SJCRH30 (cell line): ENCODE measurements at regions not wholly inside any gene's neighbourhood (a gene's known extent, or its start where the extent isn't known, plus 50 kb on each side); places are given as distances from the start of the nearest gene placed in this dataset.

ENCODE experiments used
- DNase-seq, 2 experiments: peaks; one replicate each; pipeline ENCODE4 v3.0.0-alpha.2; 2015 to 2020
- H3K27ac ChIP-seq: fragments of 250-450 bp; sonication (Bioruptor Pico); 2 replicates; pipeline ENCODE4 v1.5.1; 2020; ENCODE audit warnings: mild to moderate bottlenecking, moderate library complexity
- H3K27me3 ChIP-seq: fragments of 250-450 bp; sonication (Bioruptor Pico); 2 replicates; pipeline ENCODE4 v1.5.1; 2020; ENCODE audit warnings: mild to moderate bottlenecking, moderate library complexity
- H3K36me3 ChIP-seq: fragments of 250-450 bp; sonication (Bioruptor Pico); 2 replicates; pipeline ENCODE4 v1.5.1; 2020; ENCODE audit warnings: mild to moderate bottlenecking, moderate library complexity
- H3K4me1 ChIP-seq: fragments of 250-450 bp; sonication (Bioruptor Pico); 2 replicates; pipeline ENCODE4 v1.5.1; 2020; ENCODE audit warnings: mild to moderate bottlenecking, moderate library complexity
- H3K4me3 ChIP-seq: fragments of 250-450 bp; sonication (Bioruptor Pico); 2 replicates; pipeline ENCODE4 v1.5.1; 2020; ENCODE audit warnings: mild to moderate bottlenecking, moderate library complexity
- H3K9me3 ChIP-seq: fragments of 250-450 bp; sonication (Bioruptor Pico); replicated peaks from 2 replicates; pipeline ENCODE4 v1.5.1; 2020; ENCODE audit warnings: mild to moderate bottlenecking, moderate library complexity

DNA sequence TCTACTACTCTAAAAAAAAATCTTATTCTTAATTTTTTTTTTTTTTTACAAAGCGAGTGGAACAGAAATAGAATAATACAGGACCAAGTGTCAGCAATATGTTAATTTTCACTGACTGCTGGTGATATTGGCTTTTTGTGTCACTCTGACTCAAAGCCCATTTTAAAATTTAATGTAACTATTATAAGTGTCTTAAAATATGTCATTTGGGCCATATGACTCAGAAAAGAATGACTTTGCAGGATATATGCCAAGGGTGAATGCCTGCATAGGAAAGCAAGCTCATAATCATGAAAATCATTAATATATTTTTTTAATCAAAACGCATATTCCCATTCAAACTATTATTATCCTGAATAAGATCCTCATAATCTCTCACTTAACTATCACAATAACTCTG, 149.2 kb downstream of the GNAT3 start:
- Histone ChIP-seq H3K27ac (no peak overlapping the region; the same call in 1 of the 2 replicates), H3K9me3 (peaks cover 6% of the 10 kb centered on the region), H3K36me3 (no peaks in the 10 kb centered on the region), H3K4me3 (no peak overlapping the region), H3K27me3 (no peaks in the 10 kb centered on the region), H3K4me1 (peaks cover 15% of the 10 kb centered on the region)
- no peak for DNase-seq

DNA sequence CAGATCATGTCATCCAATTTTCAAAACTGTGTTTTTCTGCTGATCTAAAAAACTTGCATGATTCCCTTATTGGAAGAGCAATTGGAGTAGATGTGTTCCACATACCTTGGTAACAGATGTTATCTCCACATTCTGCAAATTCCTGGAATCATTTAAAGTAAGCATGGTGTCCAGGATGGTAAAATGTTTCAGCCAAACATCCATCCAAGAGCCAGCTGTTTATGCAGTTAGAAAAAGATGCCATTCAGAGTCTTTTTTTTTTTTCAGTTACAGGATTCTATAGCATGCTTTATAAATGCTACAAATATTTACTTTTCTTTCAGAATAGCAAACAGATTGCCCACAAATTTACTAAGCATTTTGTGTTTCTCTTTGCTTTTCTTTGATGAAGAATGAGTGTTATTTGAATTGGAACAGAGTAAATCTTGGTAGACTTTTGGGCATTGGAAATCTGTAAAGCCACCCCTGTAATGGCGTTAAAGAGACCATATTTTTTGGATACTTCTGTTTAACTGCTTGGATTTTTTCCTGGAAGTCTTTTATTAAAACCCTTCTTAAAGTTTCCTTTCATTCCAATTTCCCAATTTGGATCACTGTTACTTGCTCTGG, 149.8 kb downstream of the GNAT3 start:
- peak; percentile 10 to 40 for DNase-seq
- H3K9me3 ChIP-seq = peaks cover 6% of the 10 kb centered on the region
- H3K36me3 ChIP-seq = no peaks in the 10 kb centered on the region
- H3K4me1 ChIP-seq = peaks cover 15% of the 10 kb centered on the region
- H3K4me3 ChIP-seq = no peak overlapping the region
- H3K27me3 ChIP-seq = no peaks in the 10 kb centered on the region
- H3K27ac ChIP-seq = peak overlapping the region; percentile 19; the same call in 1 of the 2 replicates

DNA sequence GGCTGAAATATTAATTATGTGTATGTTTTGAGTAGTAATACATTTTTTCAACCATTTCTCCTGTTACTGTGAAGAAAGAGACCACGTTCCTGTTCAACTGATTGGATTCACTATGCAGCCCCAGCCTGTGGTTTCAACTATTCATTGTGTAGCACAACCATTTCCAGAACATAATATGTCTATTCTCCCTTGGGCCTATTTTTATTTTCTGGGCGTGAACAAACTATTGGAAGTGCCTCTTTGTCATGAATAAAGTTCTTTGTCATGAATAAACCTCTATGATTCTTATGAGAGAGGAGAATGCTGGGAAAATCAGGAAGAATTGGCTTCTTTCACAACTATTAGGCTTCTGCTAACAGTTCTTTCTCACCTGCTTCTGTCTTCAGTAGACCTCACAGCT, 152.4 kb downstream of the GNAT3 start:
- no peak for DNase-seq
- H3K27ac ChIP-seq = no peak overlapping the region
- H3K27me3 ChIP-seq = no peaks in the 10 kb centered on the region
- no peak overlapping the region for H3K4me3 ChIP-seq
- no peaks in the 10 kb centered on the region; the same call in 1 of the 2 replicates for H3K9me3 ChIP-seq
- H3K36me3 ChIP-seq = no peaks in the 10 kb centered on the region
- H3K4me1 ChIP-seq = peaks cover 15% of the 10 kb centered on the region

DNA sequence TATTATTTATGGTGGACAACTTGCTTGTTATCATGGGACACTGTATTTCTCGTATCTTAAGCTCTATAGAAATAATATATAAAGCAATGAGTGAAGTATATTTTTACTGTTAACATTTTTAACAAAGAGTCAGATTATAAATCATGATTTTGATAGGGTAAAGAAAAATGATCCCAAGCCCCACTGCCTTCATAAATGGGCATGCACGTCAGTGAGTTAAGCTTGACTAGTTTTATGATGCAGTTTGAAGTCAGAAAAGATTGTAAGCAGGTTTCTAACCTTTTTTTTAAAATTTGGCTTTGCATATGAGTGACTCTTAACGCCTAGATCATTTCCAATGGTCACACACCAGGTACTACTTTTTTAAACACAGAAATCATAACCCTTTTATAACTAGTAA, 152.8 kb downstream of the GNAT3 start:
- H3K4me3 ChIP-seq = no peak overlapping the region
- no peak overlapping the region for H3K27ac ChIP-seq
- no peak for DNase-seq
- no peaks in the 10 kb centered on the region for H3K27me3 ChIP-seq
- H3K4me1 ChIP-seq = peaks cover 15% of the 10 kb centered on the region
- no peaks in the 10 kb centered on the region; the same call in 1 of the 2 replicates for H3K9me3 ChIP-seq
- no peaks in the 10 kb centered on the region for H3K36me3 ChIP-seq

DNA sequence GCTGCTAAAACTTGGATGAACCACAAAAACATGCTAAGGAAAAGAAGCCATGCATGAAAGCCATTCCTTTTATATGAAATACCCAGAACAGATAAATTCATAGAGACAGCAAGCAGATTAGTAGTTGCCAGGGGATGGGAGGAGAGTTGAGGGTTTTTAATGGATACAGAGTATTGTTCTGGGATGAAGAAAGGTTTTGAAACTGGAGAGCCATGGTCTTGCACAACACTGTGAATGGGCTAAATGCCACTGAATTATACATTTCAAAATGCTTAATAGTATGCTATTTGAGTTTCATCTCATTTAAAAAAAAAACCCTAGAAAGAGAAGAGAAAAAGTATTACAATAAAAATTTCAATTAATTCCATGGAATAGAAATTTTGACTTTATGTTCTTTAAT, 154.3 kb downstream of the GNAT3 start:
- Histone ChIP-seq H3K9me3 (no peaks in the 10 kb centered on the region), H3K36me3 (no peaks in the 10 kb centered on the region), H3K27ac (no peak overlapping the region), H3K4me3 (no peak overlapping the region), H3K4me1 (peaks cover 10% of the 10 kb centered on the region), H3K27me3 (no peaks in the 10 kb centered on the region)
- no peak for DNase-seq

DNA sequence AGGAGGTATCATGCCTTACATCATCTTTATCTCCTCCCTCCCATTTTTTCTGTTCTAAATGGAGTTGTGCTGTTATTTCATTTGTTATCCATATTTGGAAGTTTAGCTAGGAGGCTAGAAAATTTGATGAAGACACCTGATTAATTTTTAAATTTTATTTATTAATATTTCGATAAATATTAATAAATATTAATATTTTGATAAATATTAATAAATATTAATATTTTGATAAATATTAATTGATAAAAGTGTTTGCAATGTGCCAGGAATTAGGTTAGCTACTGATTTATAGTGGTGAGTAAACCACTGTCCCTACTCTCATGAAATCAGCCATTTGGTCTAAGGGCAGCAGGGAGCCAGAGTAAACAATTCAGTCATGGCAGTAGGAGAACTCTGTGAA, 161.4 kb downstream of the GNAT3 start:
- no peak for DNase-seq
- Histone ChIP-seq H3K9me3 (no peaks in the 10 kb centered on the region), H3K27ac (no peak overlapping the region), H3K4me3 (no peak overlapping the region), H3K4me1 (no peaks in the 10 kb centered on the region), H3K36me3 (no peaks in the 10 kb centered on the region), H3K27me3 (no peaks in the 10 kb centered on the region)

DNA sequence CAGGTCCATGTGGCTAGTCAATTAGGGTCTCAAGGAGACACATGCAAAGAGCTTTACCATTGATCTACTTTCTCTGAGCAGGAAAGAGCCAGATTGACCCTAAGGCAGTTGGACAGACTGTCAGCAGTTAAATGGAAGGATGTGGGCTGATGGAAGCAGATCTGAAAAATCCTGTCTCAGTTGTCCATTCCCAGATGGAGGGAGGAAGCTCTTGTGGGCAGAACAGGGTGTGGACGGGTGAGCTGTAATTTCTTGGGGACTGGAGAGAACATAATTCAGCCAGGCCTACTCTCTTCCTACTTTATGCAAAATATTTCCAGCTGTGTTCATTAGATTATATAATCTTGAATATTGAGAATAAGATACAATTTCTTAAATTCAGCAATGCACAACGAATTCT, 163.6 kb downstream of the GNAT3 start:
- Histone ChIP-seq H3K27me3 (no peaks in the 10 kb centered on the region), H3K4me3 (no peak overlapping the region), H3K36me3 (no peaks in the 10 kb centered on the region), H3K27ac (no peak overlapping the region), H3K4me1 (no peaks in the 10 kb centered on the region), H3K9me3 (no peaks in the 10 kb centered on the region)
- no peak for DNase-seq

DNA sequence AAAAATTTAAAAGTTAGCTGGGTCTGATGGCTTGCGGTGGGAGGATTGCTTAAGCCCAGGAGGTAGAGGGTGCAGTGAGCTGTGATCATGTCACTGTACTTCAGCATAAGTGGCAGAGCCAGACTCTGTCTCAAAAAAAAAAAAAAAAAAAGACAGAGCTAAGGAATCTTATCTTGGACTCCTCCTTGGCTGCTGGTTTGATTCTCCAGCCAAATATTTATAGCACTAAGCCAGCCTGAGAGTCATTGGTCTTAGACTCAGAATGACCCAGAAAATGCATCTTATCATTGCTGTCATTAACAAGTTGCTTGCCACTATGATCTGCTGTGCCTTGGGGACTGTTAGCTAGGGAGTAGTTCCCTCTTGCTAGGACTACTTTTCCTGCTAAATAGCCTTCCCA, 164.7 kb downstream of the GNAT3 start:
- Histone ChIP-seq H3K4me1 (no peaks in the 10 kb centered on the region), H3K36me3 (no peaks in the 10 kb centered on the region), H3K27ac (no peak overlapping the region), H3K27me3 (no peaks in the 10 kb centered on the region), H3K4me3 (no peak overlapping the region), H3K9me3 (no peaks in the 10 kb centered on the region)
- DNase-seq = no peak

DNA sequence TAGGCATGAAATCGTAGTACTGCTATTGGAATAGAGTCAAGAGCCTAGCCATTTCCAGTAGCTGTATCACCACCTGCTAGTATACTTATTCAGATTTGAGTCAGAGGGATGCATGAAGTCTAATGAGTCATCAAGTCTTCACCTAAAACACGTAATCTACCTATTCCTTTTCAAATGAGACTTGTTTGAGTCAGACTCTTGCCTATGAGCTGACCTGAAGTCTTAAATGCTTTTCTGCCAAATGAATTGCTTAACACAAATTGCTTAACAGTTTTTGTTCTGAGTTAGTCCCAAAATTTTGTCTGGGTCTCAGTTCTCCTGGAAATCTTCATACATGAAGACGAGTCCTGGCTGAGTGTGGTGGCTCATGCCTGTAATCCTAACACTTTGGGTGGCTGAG, 165.2 kb downstream of the GNAT3 start:
- H3K27ac ChIP-seq = no peak overlapping the region
- no peak overlapping the region for H3K4me3 ChIP-seq
- no peak for DNase-seq
- H3K9me3 ChIP-seq = no peaks in the 10 kb centered on the region
- no peaks in the 10 kb centered on the region for H3K27me3 ChIP-seq
- no peaks in the 10 kb centered on the region for H3K4me1 ChIP-seq
- no peaks in the 10 kb centered on the region for H3K36me3 ChIP-seq

DNA sequence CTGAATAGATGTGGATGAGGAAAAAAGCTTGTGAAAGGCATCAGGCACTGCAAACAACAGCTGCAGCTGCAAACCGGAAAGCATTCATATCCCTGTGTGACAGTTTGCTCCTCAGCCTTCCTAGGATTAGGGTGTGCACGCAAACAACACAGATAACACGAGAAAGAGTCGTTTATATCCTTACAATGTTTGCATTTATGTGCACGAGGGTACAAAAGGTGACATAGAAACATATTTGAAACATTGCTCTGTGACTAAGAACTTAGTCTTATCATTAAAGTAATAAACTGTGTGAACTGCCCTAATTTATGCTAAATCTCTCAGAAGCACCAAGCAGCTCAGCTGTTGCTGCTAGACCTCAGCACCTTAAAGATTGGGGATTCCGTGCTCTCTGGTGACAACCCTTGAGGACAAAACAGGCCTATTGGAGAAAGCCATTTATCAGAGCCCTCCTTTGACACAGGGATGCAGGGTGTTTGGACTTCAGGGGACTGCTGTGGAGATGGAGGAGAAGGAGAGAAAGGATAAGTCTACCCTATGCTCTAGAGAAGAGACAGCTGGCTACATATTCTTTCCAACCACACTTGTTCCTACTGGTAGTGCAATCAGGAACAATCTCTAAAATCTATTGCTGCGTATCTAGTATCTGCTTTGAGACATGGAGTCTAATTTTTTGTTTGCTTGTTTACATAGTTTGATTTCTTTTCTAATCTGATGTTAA, 176.2 kb downstream of the GNAT3 start:
- Histone ChIP-seq H3K4me3 (peak overlapping the region; percentile 48), H3K36me3 (no peaks in the 10 kb centered on the region), H3K27ac (peak overlapping the region; percentile 75), H3K4me1 (peaks cover 22% of the 10 kb centered on the region), H3K9me3 (no peaks in the 10 kb centered on the region), H3K27me3 (no peaks in the 10 kb centered on the region)
- peak; percentile 87 to 96 for DNase-seq

DNA sequence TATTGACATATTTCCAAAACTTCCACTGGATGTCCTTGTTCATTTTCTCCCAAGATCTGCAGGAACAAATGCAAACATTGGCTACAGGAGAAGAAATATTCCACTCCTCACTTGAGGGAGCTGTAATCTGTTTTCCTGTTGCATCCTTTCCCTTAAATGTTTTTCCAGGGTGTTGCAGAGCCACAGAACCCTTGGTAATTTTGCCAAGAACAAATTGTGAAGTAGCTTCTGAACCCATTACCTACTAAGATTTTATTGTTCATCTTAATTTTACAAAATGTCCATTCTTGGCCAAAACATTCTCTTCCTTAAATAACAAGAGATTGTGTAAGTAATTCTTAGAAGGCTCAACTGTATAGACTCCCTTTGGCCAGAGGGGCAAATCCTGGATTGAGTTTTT, 177.0 kb downstream of the GNAT3 start:
- H3K36me3 ChIP-seq = no peaks in the 10 kb centered on the region
- peak overlapping the region; percentile 75 for H3K27ac ChIP-seq
- peak overlapping the region; percentile 48 for H3K4me3 ChIP-seq
- peaks cover 30% of the 10 kb centered on the region for H3K4me1 ChIP-seq
- DNase-seq = no peak
- H3K27me3 ChIP-seq = no peaks in the 10 kb centered on the region
- no peaks in the 10 kb centered on the region for H3K9me3 ChIP-seq

DNA sequence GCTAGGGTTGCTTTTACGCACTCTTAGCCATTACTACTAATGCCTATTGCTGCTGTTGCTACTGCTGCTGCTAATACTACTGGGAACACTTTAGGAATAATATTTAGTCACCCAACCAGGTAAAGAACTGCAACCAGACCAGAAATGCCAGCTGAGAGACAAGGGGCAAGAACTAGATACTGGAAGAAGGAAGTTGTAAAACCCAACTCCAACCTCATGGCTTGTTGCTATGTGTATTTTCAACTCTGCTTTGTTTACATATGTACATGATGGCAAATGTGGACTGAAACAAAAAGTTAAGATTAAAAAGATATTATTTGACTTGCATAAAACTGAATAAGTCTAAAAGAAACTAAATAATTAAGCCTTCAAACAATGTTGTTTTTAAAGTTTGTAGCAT, 177.7 kb downstream of the GNAT3 start:
- Histone ChIP-seq H3K4me1 (peaks cover 31% of the 10 kb centered on the region), H3K9me3 (no peaks in the 10 kb centered on the region), H3K27ac (no peak overlapping the region), H3K4me3 (no peak overlapping the region), H3K36me3 (no peaks in the 10 kb centered on the region), H3K27me3 (no peaks in the 10 kb centered on the region)
- no peak for DNase-seq

DNA sequence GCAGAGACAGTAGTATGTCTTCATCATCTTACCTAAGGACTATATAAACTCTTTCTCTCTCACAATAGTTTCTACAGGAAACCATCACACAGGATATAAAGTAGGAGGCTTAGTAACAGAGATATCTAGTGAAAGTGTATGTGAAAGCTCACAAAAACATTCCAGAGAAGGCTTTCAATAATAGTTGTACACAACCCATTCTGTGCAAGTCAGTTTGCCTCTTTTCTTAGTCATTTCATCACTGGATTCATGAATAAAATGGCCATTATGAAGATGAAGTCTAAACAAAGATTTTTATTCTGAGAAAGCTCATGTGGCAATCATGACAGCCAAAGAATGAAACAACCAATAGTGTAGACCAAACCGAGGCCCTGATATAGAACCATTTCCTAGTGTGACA, 178.8 kb downstream of the GNAT3 start:
- Histone ChIP-seq H3K27me3 (no peaks in the 10 kb centered on the region), H3K9me3 (no peaks in the 10 kb centered on the region), H3K4me3 (no peak overlapping the region), H3K27ac (no peak overlapping the region), H3K36me3 (no peaks in the 10 kb centered on the region), H3K4me1 (peaks cover 31% of the 10 kb centered on the region)
- no peak for DNase-seq

DNA sequence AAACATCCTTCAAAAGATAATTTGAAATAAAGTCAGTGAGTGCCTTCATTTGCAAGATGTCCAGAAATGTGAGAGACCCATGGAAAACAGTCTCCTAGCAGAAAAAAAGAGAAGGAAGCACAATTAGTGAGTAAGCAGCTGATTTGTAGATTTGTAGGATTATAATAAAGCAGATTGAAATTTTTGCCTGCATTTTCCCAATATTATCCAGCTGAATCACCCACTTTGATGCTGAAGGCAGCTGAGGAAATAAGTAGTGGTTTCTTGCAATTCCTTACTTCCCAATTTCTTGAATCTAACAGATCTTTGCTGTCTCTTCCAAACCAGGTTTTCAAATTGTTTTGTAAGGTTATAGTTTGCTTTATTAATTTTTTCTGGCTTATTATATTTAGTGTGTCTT, 181.4 kb downstream of the GNAT3 start:
- H3K27ac ChIP-seq = no peak overlapping the region
- no peaks in the 10 kb centered on the region for H3K9me3 ChIP-seq
- no peaks in the 10 kb centered on the region for H3K27me3 ChIP-seq
- no peak overlapping the region for H3K4me3 ChIP-seq
- no peaks in the 10 kb centered on the region for H3K36me3 ChIP-seq
- H3K4me1 ChIP-seq = peaks cover 20% of the 10 kb centered on the region
- no peak for DNase-seq

DNA sequence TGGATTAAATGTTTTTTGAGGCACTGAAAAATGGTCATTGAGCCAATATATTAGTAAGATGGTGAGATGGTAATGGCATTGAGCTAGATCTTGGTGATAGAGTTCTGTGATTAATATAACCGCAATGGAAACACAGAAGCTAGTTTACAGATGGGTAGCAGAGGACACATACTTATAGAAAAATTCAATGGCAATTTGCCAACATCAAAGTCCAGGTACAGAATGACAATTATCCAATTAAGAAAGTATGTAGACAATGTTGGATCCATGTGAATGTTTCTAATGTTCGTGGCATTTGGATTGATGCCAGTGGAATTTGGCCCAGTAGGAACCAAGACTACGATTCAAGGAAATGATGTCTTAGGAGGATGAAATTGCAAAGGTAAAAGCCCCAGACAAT, 187.8 kb downstream of the GNAT3 start:
- peak; percentile 34 to 42 for DNase-seq
- no peaks in the 10 kb centered on the region for H3K9me3 ChIP-seq
- H3K4me1 ChIP-seq = peaks cover 8% of the 10 kb centered on the region; the same call in 1 of the 2 replicates
- no peaks in the 10 kb centered on the region for H3K27me3 ChIP-seq
- no peaks in the 10 kb centered on the region for H3K36me3 ChIP-seq
- no peak overlapping the region for H3K4me3 ChIP-seq
- H3K27ac ChIP-seq = no peak overlapping the region; the same call in 1 of the 2 replicates

DNA sequence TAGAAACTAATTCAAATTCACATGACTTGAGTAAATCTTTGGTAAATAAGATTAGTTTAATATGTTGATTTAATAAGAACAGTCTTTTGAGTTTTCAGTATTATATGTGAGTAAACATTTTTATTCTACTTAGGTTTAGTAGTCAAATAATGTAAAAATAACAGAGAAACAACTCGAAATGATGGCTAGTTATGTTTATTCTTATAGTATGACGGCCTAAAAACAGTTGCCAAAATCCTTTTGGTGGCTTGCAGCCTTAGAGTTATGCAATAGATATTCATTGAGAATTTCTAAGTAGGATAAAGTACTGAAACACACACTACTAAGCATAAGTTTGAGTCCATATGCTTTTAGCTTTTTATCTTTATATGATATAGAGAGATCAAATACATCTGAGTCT, 184.8 kb downstream of the GNAI1 start:
- H3K9me3 ChIP-seq = no peaks in the 10 kb centered on the region
- DNase-seq = no peak
- H3K4me3 ChIP-seq = no peak overlapping the region
- no peak overlapping the region for H3K27ac ChIP-seq
- no peaks in the 10 kb centered on the region for H3K36me3 ChIP-seq
- H3K4me1 ChIP-seq = peaks cover 6% of the 10 kb centered on the region; the same call in 1 of the 2 replicates
- no peaks in the 10 kb centered on the region for H3K27me3 ChIP-seq
